Epidermal melanocyte (primary cell): ENCODE measurements at regions not wholly inside any gene's neighbourhood (a gene's known extent, or its start where the extent isn't known, plus 50 kb on each side); places are given as distances from the start of the nearest gene placed in this dataset.

ENCODE experiments used
- DNase-seq: peaks from one replicate; pipeline ENCODE4 v3.0.0; 2011; ENCODE audit warnings: low spot score; ENCODE audit not compliant: insufficient read length

GRCh38 chr10:50936335-50936734 is 50.9 kb upstream of the A1CF start:
- DNase-seq: no peak

DNA sequence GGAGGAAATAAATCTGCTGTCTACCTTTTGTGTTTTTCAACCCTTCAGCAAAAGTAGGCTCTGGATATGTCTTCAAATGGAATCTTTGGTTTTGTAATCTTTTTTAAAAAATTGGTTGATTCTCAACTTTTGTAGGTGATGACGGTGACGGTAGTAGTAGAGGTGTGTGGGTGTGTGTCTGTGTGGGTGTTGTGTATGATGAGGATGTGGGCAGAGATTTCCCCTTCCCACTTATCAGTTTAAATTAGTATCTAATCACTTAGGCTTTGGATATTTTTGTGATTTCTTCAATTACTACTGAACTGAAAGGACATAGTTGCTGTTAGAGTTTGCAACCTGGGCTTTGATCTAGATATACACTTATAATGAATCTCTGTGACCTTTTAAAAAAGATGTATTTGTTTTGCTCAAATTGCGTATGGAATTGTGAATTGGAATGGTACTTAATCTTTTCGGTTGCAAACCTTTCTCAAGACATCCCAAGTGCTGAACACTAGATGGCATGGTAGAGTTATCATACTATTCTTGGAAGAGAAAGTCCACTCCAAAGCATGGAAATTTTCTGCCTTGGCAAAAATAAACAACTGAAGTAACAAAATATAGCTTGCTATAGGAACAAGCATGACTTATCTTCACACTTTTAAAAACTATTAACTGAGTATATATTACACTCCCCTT is 51.9 kb upstream of the A1CF start:
- peak; percentile 23 for DNase-seq

- no peak for DNase-seq
These were observed 56.2 kb upstream of the A1CF start for GRCh38 chr10:50941629-50942028.

- no peak for DNase-seq
These were observed 61.8 kb upstream of the A1CF start for GRCh38 chr10:50946991-50947781.

DNA sequence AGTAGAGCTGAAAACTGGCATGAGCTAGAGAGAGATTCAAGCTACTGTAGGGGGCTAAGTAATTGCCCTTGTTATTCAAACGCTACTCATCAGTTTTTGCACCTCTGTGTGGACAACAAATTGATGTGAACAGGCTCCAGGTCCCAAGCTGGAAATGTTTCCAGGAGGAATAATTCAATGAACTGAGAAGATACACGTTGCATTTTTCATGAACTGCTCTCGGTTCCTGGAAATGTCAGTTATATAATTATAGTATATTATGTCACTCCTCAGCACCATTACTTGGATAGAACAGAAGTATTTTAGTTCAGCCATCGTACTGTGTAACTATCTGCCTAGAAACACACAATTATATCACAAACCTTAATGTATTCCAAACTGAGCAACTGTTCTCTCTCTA is 65.9 kb upstream of the A1CF start:
- no peak for DNase-seq

GRCh38 chr10:50961297-50961696 is 75.9 kb upstream of the A1CF start:
- DNase-seq: no peak

DNA sequence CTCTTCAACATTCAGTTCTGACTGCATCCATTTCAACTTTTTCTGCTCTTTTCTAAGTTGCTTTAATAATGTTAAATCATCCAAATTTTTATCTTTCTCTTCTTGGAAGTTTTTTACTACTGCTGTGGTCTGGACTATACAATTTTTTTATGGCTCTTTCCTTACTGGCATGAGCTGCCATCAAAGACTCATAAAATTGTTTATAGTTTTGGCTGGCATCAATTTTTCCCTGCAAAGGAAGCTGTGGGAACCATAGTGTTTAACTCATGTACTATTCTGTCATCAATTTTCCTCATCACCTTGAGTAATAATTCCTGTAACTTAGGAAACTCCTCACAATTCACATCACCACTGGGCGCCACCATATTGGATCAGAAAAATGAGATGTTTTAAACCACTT is 77.6 kb upstream of the A1CF start:
- no peak for DNase-seq

- DNase-seq: no peak
These were observed 83.1 kb upstream of the A1CF start for GRCh38 chr10:50968386-50969091.

DNA sequence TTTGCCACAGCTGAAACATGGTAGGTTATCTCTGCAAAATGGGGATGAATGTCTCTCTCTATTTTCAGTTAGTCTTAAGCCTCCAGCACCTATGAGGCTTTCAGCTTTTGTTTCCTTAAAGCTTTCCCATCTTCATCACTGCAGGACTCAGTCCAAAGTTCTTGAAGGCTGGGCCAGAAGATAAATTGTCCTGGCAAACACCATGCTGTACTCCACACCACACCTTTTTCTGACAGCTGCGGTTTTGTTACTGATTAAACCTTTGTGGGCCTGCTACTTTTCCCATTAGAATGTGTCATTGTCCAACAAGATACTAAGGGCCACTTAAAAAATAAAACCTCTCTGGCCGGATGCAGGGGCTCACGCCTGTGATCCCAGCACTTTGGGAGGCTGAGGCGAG is 87.2 kb upstream of the A1CF start:
- DNase-seq: no peak

- DNase-seq: no peak
These were observed 92.9 kb upstream of the PRKG1 start for GRCh38 chr10:50981385-50981784.

DNA sequence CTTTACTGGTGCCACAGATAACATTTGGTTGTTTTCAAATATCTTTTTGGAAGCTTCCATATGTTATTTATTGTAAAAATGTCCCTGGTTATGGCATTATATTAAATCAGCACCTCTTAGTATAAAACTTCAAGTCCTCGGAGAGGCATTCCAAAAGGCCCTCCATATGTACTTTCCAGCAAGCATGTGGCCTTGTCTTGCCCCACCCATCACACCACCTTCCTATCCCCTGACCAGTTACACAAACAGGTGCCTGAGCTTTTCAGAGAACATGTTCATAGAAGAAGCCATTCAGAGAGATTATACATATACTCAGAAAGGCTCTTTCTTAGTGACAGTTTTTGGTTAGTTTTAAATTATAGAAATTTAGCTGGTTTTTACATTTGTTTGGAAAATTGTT is 92.4 kb upstream of the PRKG1 start:
- DNase-seq: no peak

DNA sequence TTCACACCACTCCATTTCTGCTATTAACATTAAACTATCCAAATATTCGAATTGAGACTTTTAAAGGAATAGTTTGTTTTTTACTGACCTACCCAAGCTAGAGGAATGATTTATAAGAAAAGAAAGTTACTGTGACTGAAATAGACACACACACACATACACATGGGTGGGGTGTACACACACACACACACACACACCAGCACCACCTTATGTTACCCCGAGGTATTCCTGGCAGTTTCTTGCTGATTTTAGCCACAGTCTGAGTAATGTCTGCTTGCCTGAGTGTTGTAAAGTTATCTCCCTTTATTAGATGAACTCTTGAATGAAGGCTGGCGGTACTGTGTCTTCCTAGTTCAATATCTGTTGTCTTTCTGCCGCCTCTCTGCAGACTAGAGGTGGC is 91.3 kb upstream of the PRKG1 start:
- DNase-seq: no peak

- DNase-seq: no peak
These were observed 86.4 kb upstream of the PRKG1 start for GRCh38 chr10:50987934-50988333.

- DNase-seq: peak; percentile 17
These were observed 85.5 kb upstream of the PRKG1 start for GRCh38 chr10:50988792-50989191.

GRCh38 chr10:50990568-50991455 is 83.5 kb upstream of the PRKG1 start:
- no peak for DNase-seq

GRCh38 chr10:50991456-50992355 is 82.6 kb upstream of the PRKG1 start:
- no peak for DNase-seq

- DNase-seq: no peak
These were observed 81.9 kb upstream of the PRKG1 start for GRCh38 chr10:50992356-50992901.

DNA sequence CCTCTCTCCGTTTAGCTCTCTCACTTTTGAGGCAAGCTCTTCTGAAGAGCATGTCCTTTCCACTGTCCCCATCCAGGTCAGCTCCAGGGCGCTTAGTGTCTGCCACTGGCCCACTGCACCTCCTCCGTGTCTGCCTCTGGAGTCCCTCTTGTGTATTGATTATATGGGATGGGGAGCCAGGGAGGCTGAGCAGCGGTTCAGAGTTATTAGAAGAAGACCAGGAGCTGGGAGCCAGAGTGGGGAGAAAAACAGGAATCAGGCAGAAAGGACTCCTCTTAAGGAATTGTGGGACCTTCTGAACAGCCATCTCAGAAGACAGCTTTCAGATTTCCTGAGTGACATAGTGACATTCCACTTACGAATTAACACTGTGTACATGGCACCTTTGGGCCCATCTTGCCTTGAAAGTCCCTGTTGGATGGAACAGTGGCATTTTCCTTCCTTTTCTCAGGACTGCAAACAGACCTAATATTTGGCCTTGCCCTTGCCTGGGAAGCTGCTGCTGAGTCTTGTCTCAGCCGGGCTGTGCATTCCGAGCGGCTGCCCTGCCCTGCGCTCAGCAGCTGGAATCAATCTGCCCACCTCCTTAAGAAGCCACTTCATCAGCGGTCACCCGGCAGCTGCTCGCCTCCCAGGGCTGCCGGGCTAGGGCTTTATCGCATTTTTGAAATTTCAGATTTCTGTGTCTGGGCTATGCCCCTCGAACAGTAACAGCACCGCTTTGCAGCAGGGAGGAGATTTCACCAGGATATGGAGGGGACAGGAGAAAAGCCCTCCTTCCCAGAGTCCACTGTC is 81.1 kb upstream of the PRKG1 start:
- no peak for DNase-seq

DNA sequence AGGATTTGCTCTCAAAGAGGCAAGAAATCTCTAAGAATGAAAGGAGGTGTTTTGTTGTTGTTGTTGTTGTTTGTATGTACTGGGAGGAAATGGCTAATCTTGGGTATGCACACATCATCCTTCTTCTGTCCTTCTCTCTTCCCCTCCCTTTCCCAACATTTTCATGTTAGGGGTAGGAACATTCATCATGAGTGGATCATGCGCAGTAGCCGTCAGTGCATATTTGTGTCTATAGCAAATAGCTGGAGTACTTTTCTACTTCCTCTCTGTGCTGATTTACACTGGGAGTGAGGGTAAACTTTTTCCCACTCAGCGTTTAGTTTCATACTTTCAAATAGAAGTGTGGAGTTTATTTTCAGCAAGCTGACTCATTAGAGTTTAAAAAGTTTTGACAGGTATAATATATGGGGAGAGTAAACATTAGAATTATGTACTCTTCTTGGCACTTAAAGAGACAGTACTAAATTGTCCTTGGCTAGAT is 80.5 kb upstream of the PRKG1 start:
- peak; percentile 58 for DNase-seq
